RCC 7860 (cell line): ENCODE measurements at regions not wholly inside any gene's neighbourhood (a gene's known extent, or its start where the extent isn't known, plus 50 kb on each side); places are given as distances from the start of the nearest gene placed in this dataset.

Source experiments
- DNase-seq: peaks from one replicate; pipeline ENCODE4 v3.0.0-alpha.2; 2015; ENCODE audit warnings: low spot score
- FAIRE-seq: peaks from 2 replicates; lab custom pipeline; 2012; peaks lifted over from hg19 to GRCh38; lab: Jason Lieb, UNC

GRCh38 chr10:90640756-90641155, 217.1 kb downstream of the HTR7 start:
- FAIRE-seq (no peak), DNase-seq (no peak)

- FAIRE-seq, result no peak
- DNase-seq, result no peak
Measured at GRCh38 chr10:90641731-90642130, 216.1 kb downstream of the HTR7 start.

- FAIRE-seq (no peak), DNase-seq (no peak)
Measured at GRCh38 chr10:90642136-90642535, 215.7 kb downstream of the HTR7 start.

- FAIRE-seq, result no peak
- no peak for DNase-seq
Measured at GRCh38 chr10:90642650-90643049, 215.2 kb downstream of the HTR7 start.

- no peak for DNase-seq
- no peak for FAIRE-seq
Measured at GRCh38 chr10:90644165-90644564, 213.7 kb downstream of the HTR7 start.

- FAIRE-seq (no peak), DNase-seq (no peak)
Measured at GRCh38 chr10:90650858-90651257, 207.0 kb downstream of the HTR7 start.

- peak; percentile 18 for DNase-seq
- FAIRE-seq, result no peak
Measured at GRCh38 chr10:90652519-90652918, 205.3 kb downstream of the HTR7 start.

GRCh38 chr10:90658791-90659190, 199.0 kb downstream of the HTR7 start:
- no peak for DNase-seq
- no peak for FAIRE-seq

- FAIRE-seq (no peak), DNase-seq (no peak)
Measured at GRCh38 chr10:90665905-90666662, 191.8 kb downstream of the HTR7 start.

- FAIRE-seq (no peak), DNase-seq (no peak)
Measured at GRCh38 chr10:90674461-90674860, 183.4 kb downstream of the HTR7 start.

- no peak for DNase-seq
- FAIRE-seq, result no peak
Measured at GRCh38 chr10:90674928-90675327, 182.9 kb downstream of the HTR7 start.

GRCh38 chr10:90675621-90676020, 182.2 kb downstream of the HTR7 start:
- DNase-seq (no peak), FAIRE-seq (no peak)
